ENCODE measurements at regions not wholly inside any gene's neighbourhood (a gene's known extent, or its start where the extent isn't known, plus 50 kb on each side); places are given as distances from the start of the nearest gene placed in this dataset.

DNA sequence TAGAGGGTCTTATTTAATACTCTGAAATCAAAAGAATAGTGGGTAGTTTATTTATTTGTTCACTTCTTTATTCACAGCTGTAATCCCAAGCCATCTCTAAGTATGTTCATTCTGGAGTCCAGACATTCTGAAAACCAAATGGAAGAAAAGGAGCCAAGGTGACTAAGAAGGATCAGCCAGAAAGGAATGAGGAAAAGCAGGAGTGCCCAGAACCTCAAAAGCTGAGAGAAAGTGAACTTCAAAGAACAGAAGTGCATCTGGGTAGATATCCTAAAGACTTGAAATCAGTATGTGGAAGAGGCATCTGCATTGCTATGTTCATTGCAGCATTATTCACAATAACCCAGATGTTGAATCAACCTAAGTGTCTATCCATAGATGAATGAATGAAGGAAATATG, 94.8 kb downstream of the VIP start:
- Histone ChIP-seq H3K27me3 (ENCODE audit: control insufficient read depth in 3 of 3, insufficient read depth in 3 of 3, low read length in 2 of 3) (no peaks in the 10 kb centered on the region), H3K9ac (ENCODE audit: insufficient read depth in 1 of 2, low read length in 2 of 2) (no peak overlapping the region), H3K36me3 (ENCODE audit: control insufficient read depth in 4 of 4, insufficient read depth in 4 of 4, low read length in 4 of 4) (no peaks in the 10 kb centered on the region), H3K9me3 (ENCODE audit: control insufficient read depth in 4 of 4, insufficient read depth in 3 of 4, low read length in 3 of 4) (peaks cover 0 to 4% (median 0%) of the 10 kb centered on the region in 4 donors), H3K4me3 (no peak overlapping the region), H3K4me1 (ENCODE audit: control insufficient read depth in 5 of 5, insufficient read depth in 5 of 5, low read length in 5 of 5) (no peaks in the 10 kb centered on the region), H3K27ac (ENCODE audit: low read depth in 1 of 2, low read length in 1 of 2) (no peak overlapping the region)
- TF ChIP-seq, protein P1, sequence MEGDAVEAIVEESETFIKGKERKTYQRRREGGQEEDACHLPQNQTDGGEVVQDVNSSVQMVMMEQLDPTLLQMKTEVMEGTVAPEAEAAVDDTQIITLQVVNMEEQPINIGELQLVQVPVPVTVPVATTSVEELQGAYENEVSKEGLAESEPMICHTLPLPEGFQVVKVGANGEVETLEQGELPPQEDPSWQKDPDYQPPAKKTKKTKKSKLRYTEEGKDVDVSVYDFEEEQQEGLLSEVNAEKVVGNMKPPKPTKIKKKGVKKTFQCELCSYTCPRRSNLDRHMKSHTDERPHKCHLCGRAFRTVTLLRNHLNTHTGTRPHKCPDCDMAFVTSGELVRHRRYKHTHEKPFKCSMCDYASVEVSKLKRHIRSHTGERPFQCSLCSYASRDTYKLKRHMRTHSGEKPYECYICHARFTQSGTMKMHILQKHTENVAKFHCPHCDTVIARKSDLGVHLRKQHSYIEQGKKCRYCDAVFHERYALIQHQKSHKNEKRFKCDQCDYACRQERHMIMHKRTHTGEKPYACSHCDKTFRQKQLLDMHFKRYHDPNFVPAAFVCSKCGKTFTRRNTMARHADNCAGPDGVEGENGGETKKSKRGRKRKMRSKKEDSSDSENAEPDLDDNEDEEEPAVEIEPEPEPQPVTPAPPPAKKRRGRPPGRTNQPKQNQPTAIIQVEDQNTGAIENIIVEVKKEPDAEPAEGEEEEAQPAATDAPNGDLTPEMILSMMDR (IDR thresholded peaks at IDR 0.05; ENCODE audit: control extremely low read depth, extremely low read depth) = no peak
- no peak for ATAC-seq (ENCODE audit: insufficient read depth, low FRiP score)
- no peak for DNase-seq

DNA sequence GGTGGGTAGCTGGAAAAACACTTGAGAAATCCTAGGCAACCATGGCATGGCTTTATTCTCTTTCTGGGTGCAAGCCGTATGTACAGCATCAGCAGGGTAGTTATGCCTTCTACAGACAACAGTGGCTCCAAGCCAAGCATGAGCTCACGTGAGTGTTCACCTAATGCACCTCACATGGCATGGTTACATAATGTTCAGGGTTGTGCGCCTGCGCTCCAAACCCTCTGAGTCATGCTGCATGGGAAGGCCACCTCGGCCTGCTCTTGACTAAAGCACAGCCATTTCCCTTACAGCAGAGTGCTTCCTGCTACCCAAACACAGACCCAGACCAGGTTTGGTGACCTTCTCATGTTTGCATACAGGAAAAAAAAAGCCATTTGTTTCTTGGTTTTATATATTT, 96.2 kb downstream of the VIP start:
- H3K9ac ChIP-seq (ENCODE audit: insufficient read depth in 1 of 2, low read length in 2 of 2) = no peak overlapping the region
- no peak overlapping the region for H3K27ac ChIP-seq (ENCODE audit: low read depth in 1 of 2, low read length in 1 of 2)
- H3K36me3 ChIP-seq (ENCODE audit: control insufficient read depth in 4 of 4, insufficient read depth in 4 of 4, low read length in 4 of 4) = no peaks in the 10 kb centered on the region
- TF ChIP-seq, protein P1 (IDR thresholded peaks at IDR 0.05; ENCODE audit: control extremely low read depth, extremely low read depth) = no peak
- no peak overlapping the region for H3K4me3 ChIP-seq
- peaks cover 0 to 4% (median 0%) of the 10 kb centered on the region in 4 donors for H3K9me3 ChIP-seq (ENCODE audit: control insufficient read depth in 4 of 4, insufficient read depth in 3 of 4, low read length in 3 of 4)
- DNase-seq (peak in 1 of 3 donors; percentile 6), ATAC-seq (ENCODE audit: insufficient read depth, low FRiP score) (no peak)
- H3K27me3 ChIP-seq (ENCODE audit: control insufficient read depth in 3 of 3, insufficient read depth in 3 of 3, low read length in 2 of 3) = no peaks in the 10 kb centered on the region
- whole genome bisulfite sequencing, 2 donors = 87 to 89% methylated on average over 5 of the region's 5 CpGs
- no peaks in the 10 kb centered on the region for H3K4me1 ChIP-seq (ENCODE audit: control insufficient read depth in 5 of 5, insufficient read depth in 5 of 5, low read length in 5 of 5)

DNA sequence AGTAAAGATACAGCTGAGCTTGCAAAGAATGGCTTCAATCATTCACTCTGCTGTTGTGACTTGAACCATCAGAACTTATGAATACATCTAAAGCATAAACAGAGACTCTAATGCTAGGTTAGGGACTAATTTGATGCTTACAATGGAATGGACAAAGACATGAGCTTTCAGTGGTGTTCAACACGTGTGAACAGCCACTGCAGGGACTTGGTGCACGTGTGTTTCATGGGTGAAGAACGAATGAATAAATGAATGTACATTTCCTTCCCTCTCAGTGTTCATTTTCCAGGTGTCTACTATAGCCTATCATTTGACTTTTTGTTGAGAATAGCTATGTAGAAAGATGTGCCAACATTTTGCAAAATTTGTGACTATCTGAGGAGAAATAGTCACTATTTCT, 98.3 kb downstream of the VIP start:
- DNase-seq (no peak), ATAC-seq (ENCODE audit: insufficient read depth, low FRiP score) (no peak)
- H3K9me3 ChIP-seq (ENCODE audit: control insufficient read depth in 4 of 4, insufficient read depth in 3 of 4, low read length in 3 of 4) = peaks cover 0 to 4% (median 0%) of the 10 kb centered on the region in 4 donors
- no peaks in the 10 kb centered on the region for H3K4me1 ChIP-seq (ENCODE audit: control insufficient read depth in 5 of 5, insufficient read depth in 5 of 5, low read length in 5 of 5)
- no peak overlapping the region for H3K9ac ChIP-seq (ENCODE audit: insufficient read depth in 1 of 2, low read length in 2 of 2)
- 82 to 90% methylated on average over 3 of the region's 3 CpGs for WGBS, 2 donors
- TF ChIP-seq, protein P1 (IDR thresholded peaks at IDR 0.05; ENCODE audit: control extremely low read depth, extremely low read depth) = no peak
- no peak overlapping the region for H3K27ac ChIP-seq (ENCODE audit: low read depth in 1 of 2, low read length in 1 of 2)
- H3K36me3 ChIP-seq (ENCODE audit: control insufficient read depth in 4 of 4, insufficient read depth in 4 of 4, low read length in 4 of 4) = no peaks in the 10 kb centered on the region
- H3K4me3 ChIP-seq = no peak overlapping the region
- no peaks in the 10 kb centered on the region for H3K27me3 ChIP-seq (ENCODE audit: control insufficient read depth in 3 of 3, insufficient read depth in 3 of 3, low read length in 2 of 3)

DNA sequence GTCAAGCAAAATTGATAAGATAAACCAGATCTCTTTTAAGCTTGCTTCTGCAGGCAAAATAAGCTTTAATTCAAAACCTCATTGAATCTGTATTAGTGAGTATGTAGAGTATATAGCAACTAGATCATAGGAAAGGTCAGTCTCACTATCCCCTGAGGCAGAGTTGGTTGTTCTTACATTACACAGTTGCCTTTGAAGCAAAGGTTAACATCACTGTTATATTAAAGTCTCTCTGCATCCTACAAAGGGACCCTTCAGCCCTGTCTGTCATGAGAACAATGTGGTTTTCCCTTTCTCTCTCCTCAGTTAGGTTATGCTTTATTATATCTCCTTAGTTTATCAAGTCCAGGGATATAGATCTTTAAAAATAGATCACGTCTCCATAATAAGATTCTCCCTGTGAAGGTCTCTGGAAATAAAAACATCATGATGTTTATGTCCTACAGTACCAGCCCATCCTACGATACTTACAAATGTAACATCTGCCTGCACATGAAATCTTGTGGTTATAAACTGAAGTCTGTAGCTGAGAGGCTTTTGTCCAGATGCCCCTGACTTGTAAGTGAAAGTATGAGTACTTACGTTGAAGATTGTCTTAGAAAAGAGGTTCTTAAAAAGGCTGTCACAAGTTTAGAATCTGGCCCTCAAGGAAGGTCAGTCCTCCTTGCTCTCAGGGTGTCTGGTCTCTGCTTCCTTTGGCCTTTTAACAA, 103.6 kb downstream of the VIP start:
- TF ChIP-seq, protein P1 (IDR thresholded peaks at IDR 0.05; ENCODE audit: control extremely low read depth, extremely low read depth) = no peak
- Histone ChIP-seq H3K9ac (ENCODE audit: insufficient read depth in 1 of 2, low read length in 2 of 2) (no peak overlapping the region), H3K27me3 (ENCODE audit: control insufficient read depth in 3 of 3, insufficient read depth in 3 of 3, low read length in 2 of 3) (no peaks in the 10 kb centered on the region), H3K4me3 (no peak overlapping the region), H3K27ac (ENCODE audit: low read depth in 1 of 2, low read length in 1 of 2) (no peak overlapping the region), H3K4me1 (ENCODE audit: control insufficient read depth in 5 of 5, insufficient read depth in 5 of 5, low read length in 5 of 5) (no peaks in the 10 kb centered on the region), H3K9me3 (ENCODE audit: control insufficient read depth in 4 of 4, insufficient read depth in 3 of 4, low read length in 3 of 4) (no peaks in the 10 kb centered on the region), H3K36me3 (ENCODE audit: control insufficient read depth in 4 of 4, insufficient read depth in 4 of 4, low read length in 4 of 4) (no peaks in the 10 kb centered on the region)
- WGBS, 2 donors = 78 to 95% methylated on average over 3 of the region's 3 CpGs
- DNase-seq (no peak), ATAC-seq (ENCODE audit: insufficient read depth, low FRiP score) (no peak)
